PC-3 (cell line): ENCODE measurements at regions not wholly inside any gene's neighbourhood (a gene's known extent, or its start where the extent isn't known, plus 50 kb on each side); places are given as distances from the start of the nearest gene placed in this dataset.
"Not testable (repeated sequence)": the region's sequence is repeated elsewhere in the genome, so short reads cannot be mapped to it uniquely, and the experiment has no call there.

ENCODE experiments used
- ATAC-seq: fragments of 200-7000 bp; cut with Tn5 transposase; 2 replicates; pipeline ENCODE4 v1.9.1; 2020; ENCODE audit warnings: mild to moderate bottlenecking, moderate library complexity
- BruUV-seq: library from RNA; stranded (reverse); fragments of 400-500 nt; replicated peaks from 2 replicates; lab custom pipeline; 2021; lab: Mats Ljungman, UMichigan
- CTCF ChIA-PET: fragments of 300-600 bp; sonication (Branson Sonifier 250); formaldehyde crosslinking; loops from one replicate; lab custom pipeline; 2022; ENCODE audit warnings: antibody characterized with exemption; lab: Charles Lee
- POLR2A ChIA-PET: fragments of 300-600 bp; sonication (Branson Sonifier 250); formaldehyde crosslinking; loops from one replicate; lab custom pipeline; 2022; ENCODE audit warnings: antibody characterized with exemption; ENCODE audit not compliant: unreplicated experiment; lab: Charles Lee
- DNase-seq: peaks from one replicate; pipeline ENCODE4 v3.0.0-alpha.2; 2015
- H2AFZ ChIP-seq: fragments of 300-600 bp; sonication (generic); 2 replicates; pipeline ENCODE4 v1.6.0; 2016; ENCODE audit warnings: antibody characterized with exemption, low read length
- H3F3A ChIP-seq: fragments of 300-600 bp; sonication (generic); one replicate; pipeline ENCODE4 v1.6.0; 2017; ENCODE audit warnings: antibody characterized with exemption, low read length, control low read depth, mild to moderate bottlenecking; ENCODE audit not compliant: unreplicated experiment
- H3K27ac ChIP-seq: fragments of 300-600 bp; sonication (generic); 2 replicates; pipeline ENCODE4 v1.5.1; 2016; ENCODE audit warnings: mild to moderate bottlenecking, low read length
- H3K27me3 ChIP-seq: fragments of 300-600 bp; sonication (generic); 2 replicates; pipeline ENCODE4 v1.6.1; 2016; ENCODE audit warnings: low read length, mixed read lengths
- H3K36me3 ChIP-seq: fragments of 300-600 bp; sonication (generic); 2 replicates; pipeline ENCODE4 v1.6.1; 2016; ENCODE audit warnings: low read depth, mixed run types, low read length, mixed read lengths
- H3K4me1 ChIP-seq: fragments of 300-600 bp; sonication (generic); 2 replicates; pipeline ENCODE4 v1.5.1; 2016; ENCODE audit warnings: low read length; ENCODE audit not compliant: insufficient read depth
- H3K4me2 ChIP-seq: fragments of 300-600 bp; sonication (generic); 2 replicates; pipeline ENCODE4 v1.6.0; 2016; ENCODE audit warnings: low read length
- H3K4me3 ChIP-seq: fragments of 300-600 bp; sonication (generic); 2 replicates; pipeline ENCODE4 v1.5.1; 2016; ENCODE audit warnings: mild to moderate bottlenecking, low read length, mixed read lengths
- H3K79me2 ChIP-seq: fragments of 300-600 bp; sonication (generic); 2 replicates; pipeline ENCODE4 v1.6.1; 2017; ENCODE audit warnings: low read length, mixed read lengths
- H3K9ac ChIP-seq: fragments of 300-600 bp; sonication (generic); 2 replicates; pipeline ENCODE4 v1.6.0; 2016; ENCODE audit warnings: mild to moderate bottlenecking, low read length
- H3K9me2 ChIP-seq: fragments of 300-600 bp; sonication (generic); replicated peaks from 2 replicates; pipeline ENCODE4 v1.6.1; 2016; ENCODE audit warnings: mixed run types, low read length, mixed read lengths
- H3K9me3 ChIP-seq: fragments of 300-600 bp; sonication (generic); 2 replicates; pipeline ENCODE4 v1.6.1; 2016; ENCODE audit warnings: low read length, mixed read lengths
- H4K20me1 ChIP-seq: fragments of 300-600 bp; sonication (generic); 2 replicates; pipeline ENCODE4 v1.6.1; 2016; ENCODE audit warnings: low read length, mixed read lengths
- CTCF ChIP-seq: fragments of 300-600 bp; sonication (generic); conservative IDR thresholded peaks from 2 replicates; pipeline ENCODE4 v1.5.1; 2017; ENCODE audit warnings: antibody characterized with exemption, low read depth, mild to moderate bottlenecking, low read length
- EZH2 ChIP-seq: fragments of 300-600 bp; sonication (generic); IDR thresholded peaks from one replicate; pipeline ENCODE4 v1.6.1; 2017; ENCODE audit warnings: antibody characterized with exemption, mild to moderate bottlenecking, low read length; ENCODE audit not compliant: unreplicated experiment
- EZH2phosphoT487 ChIP-seq: fragments of 300-600 bp; sonication (generic); IDR thresholded peaks from 2 replicates; pipeline ENCODE4 v1.6.1; 2018; ENCODE audit warnings: mild to moderate bottlenecking, antibody characterized with exemption, low read length, borderline replicate concordance
- intact Hi-C: fragments of 100-400 bp; cut with micrococcal nuclease; formaldehyde crosslinking; loops from 2 replicates; pipeline ENCODE4 v1.9.0; 2023

- intact Hi-C loops, H3K4me2 ChIP-seq, H3K27ac ChIP-seq, ATAC-seq, H3K9ac ChIP-seq, H3K27me3 ChIP-seq, DNase-seq, H3K9me2 ChIP-seq, POLR2A ChIA-PET, H3K4me1 ChIP-seq, BruUV-seq, H3F3A ChIP-seq, H3K9me3 ChIP-seq, H3K36me3 ChIP-seq, H2AFZ ChIP-seq, H3K79me2 ChIP-seq, H4K20me1 ChIP-seq, CTCF ChIA-PET, H3K4me3 ChIP-seq: not testable (repeated sequence)
These were observed 3083.7 kb downstream of the RPIA start for GRCh38 chr2:91775193-91775592.

GRCh38 chr2:91780324-91780723 lies 3088.9 kb downstream of the RPIA start:
- H3K4me3 ChIP-seq, intact Hi-C loops, H3F3A ChIP-seq, H3K36me3 ChIP-seq, H3K9ac ChIP-seq, H3K27ac ChIP-seq, H2AFZ ChIP-seq, BruUV-seq, ATAC-seq, H3K9me2 ChIP-seq, DNase-seq, POLR2A ChIA-PET, CTCF ChIA-PET, H3K4me1 ChIP-seq, H3K27me3 ChIP-seq, H3K79me2 ChIP-seq, H3K9me3 ChIP-seq, H3K4me2 ChIP-seq, H4K20me1 ChIP-seq: not testable (repeated sequence)

- DNase-seq, H3K36me3 ChIP-seq, H3K27ac ChIP-seq, CTCF ChIA-PET, POLR2A ChIA-PET, ATAC-seq, H3K9me2 ChIP-seq, H3K4me1 ChIP-seq, H4K20me1 ChIP-seq, H3K4me2 ChIP-seq, H3K4me3 ChIP-seq, H3K27me3 ChIP-seq, H3K9me3 ChIP-seq, H3K79me2 ChIP-seq, H3K9ac ChIP-seq, H2AFZ ChIP-seq, BruUV-seq, intact Hi-C loops, H3F3A ChIP-seq: not testable (repeated sequence)
These were observed 3061.8 kb upstream of the TEKT4 start for GRCh38 chr2:91809391-91809790.

- Histone ChIP-seq H3K36me3 (no peaks in the 10 kb centered on the region), H3K4me2 (peak overlapping the region; percentile 31; the same call in 1 of the 2 replicates), H3K4me1 (no peaks in the 10 kb centered on the region), H4K20me1 (no peaks in the 10 kb centered on the region), H2AFZ (no peak overlapping the region), H3K9me3 (no peaks in the 10 kb centered on the region), H3K79me2 (no peaks in the 10 kb centered on the region), H3K27me3 (peaks cover 19% of the 10 kb centered on the region), H3K27ac (no peak overlapping the region), H3K9me2 (no peaks in the 10 kb centered on the region), H3K4me3 (peak overlapping the region; percentile 18; the same call in 1 of the 2 replicates), H3K9ac (no peak overlapping the region), H3F3A (no peaks in the 10 kb centered on the region)
- ChIA-PET POLR2A (no interaction called here), CTCF (no interaction called here)
- ATAC-seq (no peak), DNase-seq (no peak)
- intact Hi-C loops = no loop called here
- BruUV-seq = no TSS peak
- peak; percentile 82 for TF ChIP-seq EZH2phosphoT487
- no peak for TF ChIP-seq CTCF
- TF ChIP-seq EZH2 = peak; percentile 99
These were observed 3031.0 kb upstream of the TEKT4 start for GRCh38 chr2:91839904-91840868.

GRCh38 chr2:91842264-91842663 lies 3029.0 kb upstream of the TEKT4 start:
- BruUV-seq, CTCF ChIA-PET, ATAC-seq, H3K79me2 ChIP-seq, intact Hi-C loops, H4K20me1 ChIP-seq, H3K9me2 ChIP-seq, H3K27ac ChIP-seq, H2AFZ ChIP-seq, H3K36me3 ChIP-seq, POLR2A ChIA-PET, H3K9ac ChIP-seq, DNase-seq, H3K4me1 ChIP-seq, H3K4me2 ChIP-seq, H3F3A ChIP-seq, H3K4me3 ChIP-seq, H3K9me3 ChIP-seq: not testable (repeated sequence)
- peaks cover 19% of the 10 kb centered on the region for H3K27me3 ChIP-seq
